Right atrium auricular region (tissue), 2 donors: ENCODE measurements at regions not wholly inside any gene's neighbourhood (a gene's known extent, or its start where the extent isn't known, plus 50 kb on each side); places are given as distances from the start of the nearest gene placed in this dataset.

Experiments used
- DNase-seq: peaks from one replicate; pipeline ENCODE4 v3.0.0-alpha.2; 2019; ENCODE audit warnings: low spot score
- H3K27ac ChIP-seq, 2 donors: fragments of 200-600 bp; sonication (generic); 1 replicate in 1 of 2; 2 replicates in 1 of 2; pipeline ENCODE4 v1.5.1; 2016 to 2019
- H3K27me3 ChIP-seq, 2 donors: fragments of 200-600 bp; sonication (generic); one replicate each; pipeline versions ENCODE4 v1.5.1 to v1.6.0; 2017 to 2019
- H3K36me3 ChIP-seq: fragments of 200-600 bp; sonication (generic); one replicate; pipeline ENCODE4 v1.5.1; 2016
- H3K4me1 ChIP-seq, 2 donors: fragments of 200-600 bp; sonication (generic); one replicate each; pipeline versions ENCODE4 v1.5.1 to v1.6.0; 2017 to 2019
- H3K4me3 ChIP-seq, 2 donors: fragments of 200-600 bp; sonication (generic); 1 replicate in 1 of 2; 2 replicates in 1 of 2; pipeline ENCODE4 v1.5.1; 2017 to 2019; ENCODE audit warnings: mild to moderate bottlenecking in 1 of 2, moderate library complexity in 1 of 2
- H3K9me3 ChIP-seq, 2 donors: fragments of 200-600 bp; sonication (generic); one replicate each; pipeline ENCODE4 v1.5.1; 2019
- TF ChIP-seq, protein P1 (sequence below), 2 donors: fragments of 200-600 bp; sonication (generic); IDR thresholded peaks; one replicate each; pipeline ENCODE4 v1.5.1; 2019; ENCODE audit warnings: antibody characterized with exemption in 2 of 2

DNA sequence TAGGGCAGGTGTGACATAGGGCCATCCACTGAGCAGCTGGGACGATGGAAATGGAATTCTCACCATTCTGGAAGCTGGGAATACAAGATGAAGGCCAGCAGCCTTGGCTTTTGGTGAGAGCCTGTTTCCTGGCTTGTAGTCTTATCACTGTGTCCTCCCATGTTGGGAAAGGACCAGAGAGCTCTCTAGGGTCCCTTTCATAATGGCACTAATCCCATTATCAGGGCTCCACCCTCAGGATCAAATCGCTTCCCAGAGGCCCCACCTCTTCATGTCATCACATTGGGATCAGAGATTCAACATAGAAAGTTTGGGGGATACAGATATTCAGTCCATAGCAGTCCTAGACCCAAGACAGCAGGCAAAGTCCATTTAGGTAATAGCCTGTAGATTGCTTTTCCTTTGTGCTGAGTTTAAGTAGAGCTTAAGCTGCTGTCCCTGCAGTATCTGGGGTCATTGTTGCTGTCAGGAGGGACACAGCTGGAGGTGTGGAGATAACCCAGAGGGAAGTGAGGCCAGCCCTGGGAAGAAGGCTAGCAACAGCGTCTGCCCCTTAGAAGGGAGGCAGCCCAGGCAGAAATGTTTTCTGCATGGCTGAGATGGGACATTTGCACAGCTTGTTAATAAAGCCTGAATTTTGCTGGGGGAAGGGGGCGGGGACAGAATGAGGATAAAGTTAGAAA is 136.5 kb upstream of the GPR12 start:
- Histone ChIP-seq H3K9me3 (no peaks in the 10 kb centered on the region), H3K4me3 (no peak overlapping the region), H3K36me3 (no peaks in the 10 kb centered on the region), H3K27ac (no peak overlapping the region), H3K27me3 (no peaks in the 10 kb centered on the region), H3K4me1 (no peaks in the 10 kb centered on the region)
- TF ChIP-seq, protein P1, sequence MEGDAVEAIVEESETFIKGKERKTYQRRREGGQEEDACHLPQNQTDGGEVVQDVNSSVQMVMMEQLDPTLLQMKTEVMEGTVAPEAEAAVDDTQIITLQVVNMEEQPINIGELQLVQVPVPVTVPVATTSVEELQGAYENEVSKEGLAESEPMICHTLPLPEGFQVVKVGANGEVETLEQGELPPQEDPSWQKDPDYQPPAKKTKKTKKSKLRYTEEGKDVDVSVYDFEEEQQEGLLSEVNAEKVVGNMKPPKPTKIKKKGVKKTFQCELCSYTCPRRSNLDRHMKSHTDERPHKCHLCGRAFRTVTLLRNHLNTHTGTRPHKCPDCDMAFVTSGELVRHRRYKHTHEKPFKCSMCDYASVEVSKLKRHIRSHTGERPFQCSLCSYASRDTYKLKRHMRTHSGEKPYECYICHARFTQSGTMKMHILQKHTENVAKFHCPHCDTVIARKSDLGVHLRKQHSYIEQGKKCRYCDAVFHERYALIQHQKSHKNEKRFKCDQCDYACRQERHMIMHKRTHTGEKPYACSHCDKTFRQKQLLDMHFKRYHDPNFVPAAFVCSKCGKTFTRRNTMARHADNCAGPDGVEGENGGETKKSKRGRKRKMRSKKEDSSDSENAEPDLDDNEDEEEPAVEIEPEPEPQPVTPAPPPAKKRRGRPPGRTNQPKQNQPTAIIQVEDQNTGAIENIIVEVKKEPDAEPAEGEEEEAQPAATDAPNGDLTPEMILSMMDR (IDR thresholded peaks at IDR 0.05): no peak
- peak; percentile 28 for DNase-seq

DNA sequence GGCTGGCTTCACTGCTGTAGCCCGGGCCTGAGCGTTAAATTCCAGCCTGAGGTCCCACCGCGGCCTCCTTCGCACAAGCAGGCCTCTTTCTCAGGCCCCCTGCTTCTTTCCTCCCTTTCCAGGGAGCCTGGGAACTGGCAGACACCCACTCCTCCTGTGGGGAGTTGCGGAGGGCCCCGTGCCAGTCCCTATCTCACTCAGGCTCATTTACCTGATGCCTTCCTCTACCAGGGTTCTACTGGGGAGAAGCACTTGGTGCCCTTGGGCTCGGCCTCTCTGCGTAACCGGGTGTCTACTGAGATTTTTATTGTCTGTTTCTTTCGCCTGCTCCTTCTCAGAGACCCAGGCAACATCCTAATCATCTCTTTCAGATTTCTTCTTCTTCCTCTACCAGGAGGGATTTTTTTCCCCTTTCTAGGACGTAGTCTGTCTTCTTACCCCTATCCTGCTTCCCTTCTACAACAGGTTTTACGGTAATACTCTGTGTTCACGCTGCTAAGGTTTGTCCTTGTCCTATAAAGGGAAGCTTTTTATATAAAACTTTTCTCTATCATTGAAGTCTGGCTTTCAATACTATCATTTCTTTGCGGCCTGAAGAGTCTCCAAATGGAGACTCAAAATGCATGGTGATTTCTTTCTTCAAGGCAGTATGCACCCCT is 135.4 kb upstream of the GPR12 start:
- H3K4me3 ChIP-seq: no peak overlapping the region
- H3K27me3 ChIP-seq: no peaks in the 10 kb centered on the region
- H3K4me1 ChIP-seq: no peaks in the 10 kb centered on the region
- no peaks in the 10 kb centered on the region for H3K9me3 ChIP-seq
- no peak for DNase-seq
- TF ChIP-seq, protein P1 (IDR thresholded peaks at IDR 0.05): no peak
- H3K36me3 ChIP-seq: no peaks in the 10 kb centered on the region
- no peak overlapping the region for H3K27ac ChIP-seq

DNA sequence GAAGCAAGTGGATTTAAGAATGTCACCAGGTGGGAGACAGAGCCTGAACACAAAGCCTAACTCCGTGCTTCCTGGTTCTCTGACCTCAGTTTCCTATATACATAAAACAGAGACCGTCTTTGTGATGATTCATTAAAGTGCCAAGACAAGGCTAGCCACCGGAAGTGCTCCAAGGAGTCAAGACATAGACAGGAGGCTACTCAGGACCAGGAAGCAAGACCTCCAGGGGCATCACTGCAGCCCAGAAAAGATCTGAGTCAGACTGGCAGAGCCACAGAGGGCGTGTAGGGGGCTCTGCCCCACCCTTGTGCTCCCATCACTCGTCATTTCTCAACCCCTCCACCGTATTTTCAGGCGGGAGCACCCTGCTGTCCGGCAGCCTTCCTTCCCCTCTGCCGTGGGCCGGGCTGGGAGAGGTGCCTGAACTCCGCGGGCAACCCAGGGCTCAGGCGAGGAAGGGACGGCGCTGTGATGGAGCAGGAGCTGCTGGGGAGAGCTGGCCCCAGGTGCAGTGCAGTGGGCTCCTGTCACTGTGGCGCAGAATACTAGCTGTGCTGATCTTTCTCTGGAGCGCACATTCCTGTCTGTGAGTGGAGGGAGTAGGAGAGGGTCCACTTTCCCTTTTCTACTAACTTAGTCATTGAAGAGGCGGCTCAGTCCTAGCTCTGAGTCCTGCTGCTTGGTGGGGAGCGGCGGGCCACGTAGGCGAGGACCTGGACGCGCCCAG is 134.7 kb upstream of the GPR12 start:
- TF ChIP-seq, protein P1 (IDR thresholded peaks at IDR 0.05): no peak
- Histone ChIP-seq H3K4me3 (no peak overlapping the region), H3K36me3 (no peaks in the 10 kb centered on the region), H3K27ac (no peak overlapping the region), H3K9me3 (no peaks in the 10 kb centered on the region), H3K4me1 (no peaks in the 10 kb centered on the region), H3K27me3 (no peaks in the 10 kb centered on the region)
- DNase-seq: no peak

DNA sequence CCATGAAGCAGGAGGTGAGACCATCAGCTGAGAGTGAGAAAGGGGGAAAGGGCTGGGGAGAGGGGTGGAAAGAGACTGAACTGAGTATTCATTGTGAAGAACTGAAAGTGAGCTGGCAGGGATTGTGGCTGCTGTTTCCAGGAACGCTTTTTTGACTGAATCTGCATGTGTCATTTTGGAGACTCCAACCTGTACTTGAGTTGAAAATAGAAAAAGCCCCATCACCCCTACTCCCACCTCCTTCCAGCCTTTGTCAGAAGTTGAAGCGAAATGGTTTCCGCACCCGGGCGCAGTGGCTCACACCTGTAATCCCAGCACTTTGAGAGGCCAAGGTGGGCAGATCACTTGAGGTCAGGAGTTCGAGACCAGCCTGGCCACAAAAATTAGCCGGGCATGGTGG is 128.0 kb upstream of the GPR12 start:
- no peaks in the 10 kb centered on the region for H3K36me3 ChIP-seq
- H3K27me3 ChIP-seq: no peaks in the 10 kb centered on the region
- H3K9me3 ChIP-seq: no peaks in the 10 kb centered on the region
- TF ChIP-seq, protein P1 (IDR thresholded peaks at IDR 0.05): no peak
- H3K4me3 ChIP-seq: no peak overlapping the region
- DNase-seq: no peak
- no peaks in the 10 kb centered on the region for H3K4me1 ChIP-seq
- H3K27ac ChIP-seq: no peak overlapping the region

DNA sequence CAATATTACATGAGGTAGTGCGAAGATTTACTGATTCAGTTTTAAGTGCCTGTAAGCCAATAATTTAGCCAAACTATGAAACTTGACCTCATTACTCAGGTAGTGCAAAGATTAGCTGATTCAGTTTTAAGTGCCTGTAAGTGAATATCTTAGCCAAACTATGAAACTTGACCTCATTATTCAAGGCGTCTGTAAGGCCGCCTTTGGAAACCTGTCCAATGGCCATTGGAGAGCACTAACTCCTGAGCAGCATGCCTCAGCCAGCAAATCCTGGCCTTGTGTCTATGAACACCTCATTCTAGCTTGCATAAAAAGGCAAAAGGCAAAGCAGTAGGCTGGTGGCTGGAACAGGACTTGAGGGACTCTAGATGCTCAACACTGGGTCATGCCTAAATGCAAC is 127.0 kb upstream of the GPR12 start:
- H3K4me3 ChIP-seq: no peak overlapping the region
- no peaks in the 10 kb centered on the region for H3K4me1 ChIP-seq
- H3K27ac ChIP-seq: no peak overlapping the region
- H3K9me3 ChIP-seq: no peaks in the 10 kb centered on the region
- no peaks in the 10 kb centered on the region for H3K36me3 ChIP-seq
- TF ChIP-seq, protein P1 (IDR thresholded peaks at IDR 0.05): no peak
- no peak for DNase-seq
- H3K27me3 ChIP-seq: no peaks in the 10 kb centered on the region
